Thyroid gland (tissue), 4 donors: ENCODE measurements at regions not wholly inside any gene's neighbourhood (a gene's known extent, or its start where the extent isn't known, plus 50 kb on each side); places are given as distances from the start of the nearest gene placed in this dataset.

ENCODE experiments used
- POLR2A ChIP-seq, 2 donors: fragments of 450-650 bp; IDR thresholded peaks; one replicate each; pipeline ENCODE4 v1.6.1; 2017; ENCODE audit warnings: antibody characterized with exemption in 2 of 2, mild to moderate bottlenecking in 2 of 2, moderate library complexity in 1 of 2
- TF ChIP-seq, protein P1 (sequence below), 6 experiments: fragments of 200-600 bp in 3 of 6; fragments of 450-650 bp in 3 of 6; sonication (generic) in 3 of 6; IDR thresholded peaks; one replicate each; pipeline ENCODE4 v1.5.1; 2016 to 2019; ENCODE audit warnings: antibody characterized with exemption in 6 of 6, mild to moderate bottlenecking in 2 of 6, inconsistent platforms in 1 of 6, moderate library complexity in 1 of 6

DNA sequence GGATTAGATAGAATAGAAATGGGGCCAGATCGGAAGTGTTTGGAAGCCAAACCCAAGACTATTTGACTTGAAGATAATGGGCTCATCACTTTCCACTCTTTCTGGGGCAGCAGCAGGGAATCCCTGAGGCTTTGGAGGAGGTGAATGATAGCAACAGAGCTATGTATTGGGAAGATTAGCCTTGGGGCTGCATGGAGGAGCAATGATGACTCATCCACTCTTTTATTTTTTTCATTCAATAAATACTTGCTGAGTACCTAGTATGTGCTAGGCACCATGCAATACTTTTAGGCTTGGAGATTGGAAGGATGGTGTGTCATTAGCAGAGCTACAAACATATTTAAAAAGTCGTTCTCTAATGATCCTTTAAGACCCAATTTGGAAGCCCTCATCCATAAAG lies 166.9 kb upstream of the FOXD3 start:
- TF ChIP-seq, protein P1, sequence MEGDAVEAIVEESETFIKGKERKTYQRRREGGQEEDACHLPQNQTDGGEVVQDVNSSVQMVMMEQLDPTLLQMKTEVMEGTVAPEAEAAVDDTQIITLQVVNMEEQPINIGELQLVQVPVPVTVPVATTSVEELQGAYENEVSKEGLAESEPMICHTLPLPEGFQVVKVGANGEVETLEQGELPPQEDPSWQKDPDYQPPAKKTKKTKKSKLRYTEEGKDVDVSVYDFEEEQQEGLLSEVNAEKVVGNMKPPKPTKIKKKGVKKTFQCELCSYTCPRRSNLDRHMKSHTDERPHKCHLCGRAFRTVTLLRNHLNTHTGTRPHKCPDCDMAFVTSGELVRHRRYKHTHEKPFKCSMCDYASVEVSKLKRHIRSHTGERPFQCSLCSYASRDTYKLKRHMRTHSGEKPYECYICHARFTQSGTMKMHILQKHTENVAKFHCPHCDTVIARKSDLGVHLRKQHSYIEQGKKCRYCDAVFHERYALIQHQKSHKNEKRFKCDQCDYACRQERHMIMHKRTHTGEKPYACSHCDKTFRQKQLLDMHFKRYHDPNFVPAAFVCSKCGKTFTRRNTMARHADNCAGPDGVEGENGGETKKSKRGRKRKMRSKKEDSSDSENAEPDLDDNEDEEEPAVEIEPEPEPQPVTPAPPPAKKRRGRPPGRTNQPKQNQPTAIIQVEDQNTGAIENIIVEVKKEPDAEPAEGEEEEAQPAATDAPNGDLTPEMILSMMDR (IDR thresholded peaks at IDR 0.05): no peak
- TF ChIP-seq POLR2A (IDR thresholded peaks at IDR 0.05): no peak
